Effector memory CD8-positive, alpha-beta T cell (primary cell): ENCODE measurements at regions not wholly inside any gene's neighbourhood (a gene's known extent, or its start where the extent isn't known, plus 50 kb on each side); places are given as distances from the start of the nearest gene placed in this dataset.

Experiments used
- ATAC-seq: fragments of 150-1000 bp; cut with Tn5 transposase; replicated peaks from 2 replicates; pipeline ENCODE4 v1.10.0; 2021; ENCODE audit warnings: mild to moderate bottlenecking, moderate library complexity
- DNase-seq, 3 experiments: peaks; one replicate each; pipeline ENCODE4 v3.0.0; 2021
- H3K27ac Mint-ChIP-seq, 2 donors: one replicate each; pipeline ENCODE4 v1.8.0; 2022; ENCODE audit warnings: mild to moderate bottlenecking in 2 of 2, mixed read lengths in 2 of 2, moderate library complexity in 2 of 2
- H3K27me3 Mint-ChIP-seq, 2 donors: one replicate each; pipeline ENCODE4 v1.8.0; 2022; ENCODE audit warnings: mixed read lengths in 2 of 2
- H3K36me3 Mint-ChIP-seq: one replicate; pipeline ENCODE4 v1.8.0; 2022; ENCODE audit warnings: mild to moderate bottlenecking, moderate library complexity, mixed read lengths; ENCODE audit not compliant: insufficient read depth
- H3K4me1 Mint-ChIP-seq, 2 donors: one replicate each; pipeline ENCODE4 v1.8.0; 2022; ENCODE audit warnings: low read depth in 2 of 2, mixed read lengths in 2 of 2
- H3K4me3 Mint-ChIP-seq, 2 donors: one replicate each; pipeline ENCODE4 v1.8.0; 2022; ENCODE audit warnings: mild to moderate bottlenecking in 2 of 2, mixed read lengths in 2 of 2, moderate library complexity in 2 of 2
- H3K9me3 Mint-ChIP-seq, 2 donors: one replicate each; pipeline ENCODE4 v1.8.0; 2022; ENCODE audit warnings: mixed read lengths in 2 of 2

- DNase-seq (no peak), ATAC-seq (no peak)
- Mint-ChIP-seq H3K27ac (no peak overlapping the region), H3K36me3 (no peaks in the 10 kb centered on the region), H3K27me3 (no peaks in the 10 kb centered on the region), H3K9me3 (no peaks in the 10 kb centered on the region), H3K4me1 (no peaks in the 10 kb centered on the region), H3K4me3 (no peak overlapping the region)
Observed at GRCh38 chr3:64397573-64397972, 172.3 kb upstream of the PRICKLE2 start.

GRCh38 chr3:64395490-64395889 is 170.2 kb upstream of the PRICKLE2 start:
- DNase-seq (no peak), ATAC-seq (no peak)
- Mint-ChIP-seq H3K27me3 (no peaks in the 10 kb centered on the region), H3K4me3 (no peak overlapping the region), H3K9me3 (no peaks in the 10 kb centered on the region), H3K36me3 (no peaks in the 10 kb centered on the region), H3K4me1 (no peaks in the 10 kb centered on the region), H3K27ac (no peak overlapping the region)

- ATAC-seq (no peak), DNase-seq (no peak)
- no peaks in the 10 kb centered on the region for H3K4me1 Mint-ChIP-seq
- no peak overlapping the region for H3K4me3 Mint-ChIP-seq
- no peaks in the 10 kb centered on the region for H3K27me3 Mint-ChIP-seq
- no peaks in the 10 kb centered on the region for H3K9me3 Mint-ChIP-seq
- no peaks in the 10 kb centered on the region for H3K36me3 Mint-ChIP-seq
- H3K27ac Mint-ChIP-seq, result no peak overlapping the region
Observed at GRCh38 chr3:64393193-64393592, 167.9 kb upstream of the PRICKLE2 start.

- H3K36me3 Mint-ChIP-seq, result no peaks in the 10 kb centered on the region
- no peak for DNase-seq
- H3K27me3 Mint-ChIP-seq, result peaks cover 0 to 5% of the 10 kb centered on the region in 2 donors
- no peak overlapping the region for H3K4me3 Mint-ChIP-seq
- H3K4me1 Mint-ChIP-seq, result no peaks in the 10 kb centered on the region
- no peak for ATAC-seq
- no peaks in the 10 kb centered on the region for H3K9me3 Mint-ChIP-seq
- H3K27ac Mint-ChIP-seq, result no peak overlapping the region
Observed at GRCh38 chr3:64392001-64392400, 166.7 kb upstream of the PRICKLE2 start.

GRCh38 chr3:64390893-64391292 is 165.6 kb upstream of the PRICKLE2 start:
- H3K4me3 Mint-ChIP-seq, result no peak overlapping the region
- H3K27ac Mint-ChIP-seq, result no peak overlapping the region
- DNase-seq, result no peak
- no peak for ATAC-seq
- peaks cover 0 to 5% of the 10 kb centered on the region in 2 donors for H3K27me3 Mint-ChIP-seq
- H3K4me1 Mint-ChIP-seq, result no peaks in the 10 kb centered on the region
- no peaks in the 10 kb centered on the region for H3K9me3 Mint-ChIP-seq
- H3K36me3 Mint-ChIP-seq, result no peaks in the 10 kb centered on the region

- ATAC-seq (no peak), DNase-seq (no peak)
- Mint-ChIP-seq H3K27me3 (peaks cover 0 to 5% of the 10 kb centered on the region in 2 donors), H3K27ac (no peak overlapping the region), H3K9me3 (no peaks in the 10 kb centered on the region), H3K4me1 (no peaks in the 10 kb centered on the region), H3K4me3 (no peak overlapping the region), H3K36me3 (no peaks in the 10 kb centered on the region)
Observed at GRCh38 chr3:64388886-64389285, 163.6 kb upstream of the PRICKLE2 start.

GRCh38 chr3:64387688-64388087 is 162.4 kb upstream of the PRICKLE2 start:
- H3K4me3 Mint-ChIP-seq, result no peak overlapping the region
- ATAC-seq (no peak), DNase-seq (no peak)
- H3K9me3 Mint-ChIP-seq, result no peaks in the 10 kb centered on the region
- peaks cover 0 to 5% of the 10 kb centered on the region in 2 donors for H3K27me3 Mint-ChIP-seq
- no peak overlapping the region for H3K27ac Mint-ChIP-seq
- no peaks in the 10 kb centered on the region for H3K36me3 Mint-ChIP-seq
- no peaks in the 10 kb centered on the region for H3K4me1 Mint-ChIP-seq

GRCh38 chr3:64385277-64385676 is 160.0 kb upstream of the PRICKLE2 start:
- H3K27me3 Mint-ChIP-seq, result peaks cover 0 to 5% of the 10 kb centered on the region in 2 donors
- DNase-seq (no peak), ATAC-seq (no peak)
- H3K36me3 Mint-ChIP-seq, result no peaks in the 10 kb centered on the region
- no peaks in the 10 kb centered on the region for H3K4me1 Mint-ChIP-seq
- no peak overlapping the region for H3K4me3 Mint-ChIP-seq
- H3K9me3 Mint-ChIP-seq, result peaks cover 0 to 2% of the 10 kb centered on the region in 2 donors
- H3K27ac Mint-ChIP-seq, result no peak overlapping the region

- no peaks in the 10 kb centered on the region for H3K4me1 Mint-ChIP-seq
- no peaks in the 10 kb centered on the region for H3K36me3 Mint-ChIP-seq
- peaks cover 0 to 5% of the 10 kb centered on the region in 2 donors for H3K27me3 Mint-ChIP-seq
- peaks cover 0 to 2% of the 10 kb centered on the region in 2 donors for H3K9me3 Mint-ChIP-seq
- DNase-seq (no peak), ATAC-seq (no peak)
- no peak overlapping the region for H3K27ac Mint-ChIP-seq
- no peak overlapping the region for H3K4me3 Mint-ChIP-seq
Observed at GRCh38 chr3:64384561-64384960, 159.3 kb upstream of the PRICKLE2 start.

GRCh38 chr3:64382153-64382552 is 156.9 kb upstream of the PRICKLE2 start:
- ATAC-seq (no peak), DNase-seq (no peak)
- H3K9me3 Mint-ChIP-seq, result peaks cover 0 to 2% of the 10 kb centered on the region in 2 donors
- H3K4me1 Mint-ChIP-seq, result no peaks in the 10 kb centered on the region
- no peaks in the 10 kb centered on the region for H3K36me3 Mint-ChIP-seq
- H3K4me3 Mint-ChIP-seq, result no peak overlapping the region
- H3K27ac Mint-ChIP-seq, result no peak overlapping the region
- H3K27me3 Mint-ChIP-seq, result no peaks in the 10 kb centered on the region

- no peak overlapping the region for H3K27ac Mint-ChIP-seq
- no peaks in the 10 kb centered on the region for H3K36me3 Mint-ChIP-seq
- no peak for ATAC-seq
- H3K9me3 Mint-ChIP-seq, result peaks cover 0 to 2% of the 10 kb centered on the region in 2 donors
- H3K4me3 Mint-ChIP-seq, result no peak overlapping the region
- no peaks in the 10 kb centered on the region for H3K4me1 Mint-ChIP-seq
- no peaks in the 10 kb centered on the region for H3K27me3 Mint-ChIP-seq
- no peak for DNase-seq
Observed at GRCh38 chr3:64381367-64381766, 156.1 kb upstream of the PRICKLE2 start.

GRCh38 chr3:64380546-64380945 is 155.3 kb upstream of the PRICKLE2 start:
- Mint-ChIP-seq H3K9me3 (peaks cover 0 to 2% of the 10 kb centered on the region in 2 donors), H3K36me3 (no peaks in the 10 kb centered on the region), H3K4me3 (no peak overlapping the region), H3K27me3 (no peaks in the 10 kb centered on the region), H3K4me1 (no peaks in the 10 kb centered on the region), H3K27ac (no peak overlapping the region)
- DNase-seq (no peak), ATAC-seq (no peak)

GRCh38 chr3:64379221-64379620 is 154.0 kb upstream of the PRICKLE2 start:
- Mint-ChIP-seq H3K36me3 (no peaks in the 10 kb centered on the region), H3K4me1 (no peaks in the 10 kb centered on the region), H3K4me3 (no peak overlapping the region), H3K27me3 (no peaks in the 10 kb centered on the region), H3K27ac (no peak overlapping the region), H3K9me3 (peaks cover 0 to 7% of the 10 kb centered on the region in 2 donors)
- no peak for ATAC-seq
- DNase-seq, result no peak

- Mint-ChIP-seq H3K4me3 (no peak overlapping the region), H3K27me3 (no peaks in the 10 kb centered on the region), H3K4me1 (no peaks in the 10 kb centered on the region), H3K27ac (no peak overlapping the region), H3K9me3 (peaks cover 0 to 7% of the 10 kb centered on the region in 2 donors), H3K36me3 (no peaks in the 10 kb centered on the region)
- ATAC-seq, result no peak
- no peak for DNase-seq
Observed at GRCh38 chr3:64377942-64378341, 152.7 kb upstream of the PRICKLE2 start.

- H3K27me3 Mint-ChIP-seq, result no peaks in the 10 kb centered on the region
- no peak overlapping the region for H3K27ac Mint-ChIP-seq
- H3K4me3 Mint-ChIP-seq, result no peak overlapping the region
- DNase-seq (no peak), ATAC-seq (no peak)
- no peaks in the 10 kb centered on the region for H3K4me1 Mint-ChIP-seq
- peaks cover 0 to 6% of the 10 kb centered on the region in 2 donors for H3K9me3 Mint-ChIP-seq
- no peaks in the 10 kb centered on the region for H3K36me3 Mint-ChIP-seq
Observed at GRCh38 chr3:64375737-64376136, 150.5 kb upstream of the PRICKLE2 start.
